GM12878 (cell line): ENCODE measurements at regions not wholly inside any gene's neighbourhood (a gene's known extent, or its start where the extent isn't known, plus 50 kb on each side); places are given as distances from the start of the nearest gene placed in this dataset.
"Not testable (repeated sequence)": the region's sequence is repeated elsewhere in the genome, so short reads cannot be mapped to it uniquely, and the experiment has no call there.

Experiments used
- ATAC-seq: fragments of 200-7000 bp; cut with Tn5 transposase; 3 replicates; pipeline ENCODE4 v1.9.1; 2020; ENCODE audit warnings: mild to moderate bottlenecking, moderate library complexity
- BruUV-seq: library from RNA; stranded (reverse); fragments of 400-500 nt; replicated peaks from 2 replicates; lab custom pipeline; 2021; lab: Mats Ljungman, UMichigan
- CTCF ChIA-PET: fragments of 300-600 bp; sonication (Branson Sonifier 250); formaldehyde crosslinking; extraction: SDS; loops from one replicate; lab custom pipeline; 2021; ENCODE audit warnings: inconsistent platforms; lab: Yijun Ruan, JAX
- POLR2A ChIA-PET: fragments of 350-600 bp; formaldehyde crosslinking; extraction: SDS; loops from one replicate; lab custom pipeline; 2021; ENCODE audit warnings: inconsistent platforms; lab: Charles Lee
- RAD21 ChIA-PET: fragments of 300-600 bp; sonication (Branson Sonifier 250); formaldehyde crosslinking; loops from one replicate; lab custom pipeline; 2023; ENCODE audit warnings: antibody characterized with exemption; ENCODE audit not compliant: unreplicated experiment; lab: Charles Lee
- SMC1A ChIA-PET: fragments of 300-600 bp; sonication (Branson Sonifier 250); formaldehyde crosslinking; loops from one replicate; lab custom pipeline; 2023; ENCODE audit not compliant: unreplicated experiment, uncharacterized antibody; lab: Charles Lee
- DNase-seq: peaks from one replicate; pipeline ENCODE4 v3.0.0-alpha.2; 2011; ENCODE audit warnings: low read depth, low spot score
- FAIRE-seq: peaks from 3 replicates; lab custom pipeline; 2011; peaks lifted over from hg19 to GRCh38; lab: Jason Lieb, UNC
- H2AFZ ChIP-seq: 2 replicates; pipeline ENCODE4 v1.6.0; 2011; ENCODE audit warnings: low read depth, low read length, control low read depth; ENCODE audit not compliant: control insufficient read depth
- H3K27ac ChIP-seq: 2 replicates; pipeline ENCODE4 v1.5.1; 2011; ENCODE audit warnings: control low read depth; ENCODE audit not compliant: control insufficient read depth, insufficient read depth
- H3K27me3 ChIP-seq, 2 experiments: replicated peaks in 1 of 2; 2 replicates each; pipeline versions ENCODE4 v1.6.0 to v1.6.1; 2011; ENCODE audit warnings: low read length in 1 of 2; ENCODE audit not compliant: control insufficient read depth in 2 of 2, insufficient read depth in 2 of 2
- H3K36me3 ChIP-seq, 2 experiments: 2 replicates each; pipeline ENCODE4 v1.5.1; 2011; ENCODE audit warnings: low read length in 1 of 2; ENCODE audit not compliant: control insufficient read depth in 2 of 2, insufficient read depth in 2 of 2
- H3K4me1 ChIP-seq: 2 replicates; pipeline ENCODE4 v1.6.1; 2011; ENCODE audit warnings: mild to moderate bottlenecking, low read length, moderate library complexity, mixed read lengths; ENCODE audit not compliant: control insufficient read depth, insufficient read depth
- H3K4me2 ChIP-seq: 2 replicates; pipeline ENCODE4 v1.6.0; 2011; ENCODE audit warnings: control low read depth; ENCODE audit not compliant: control insufficient read depth, insufficient read depth
- H3K4me3 ChIP-seq: fragments of 200-600 bp; sonication (generic); 2 replicates; pipeline ENCODE4 v1.5.1; 2016
- H3K79me2 ChIP-seq: 2 replicates; pipeline ENCODE4 v1.6.0; 2011; ENCODE audit warnings: low read length; ENCODE audit not compliant: control insufficient read depth, insufficient read depth
- H3K9ac ChIP-seq: 2 replicates; pipeline ENCODE4 v1.8.0; 2011; ENCODE audit warnings: low read length, control low read depth, mixed read lengths; ENCODE audit not compliant: control insufficient read depth, insufficient read depth
- H3K9me3 ChIP-seq: replicated peaks from 3 replicates; pipeline ENCODE4 v1.5.1; 2011; ENCODE audit warnings: mild to moderate bottlenecking, low read length; ENCODE audit not compliant: control insufficient read depth, insufficient read depth
- H4K20me1 ChIP-seq: 2 replicates; pipeline ENCODE4 v1.6.0; 2011; ENCODE audit not compliant: control insufficient read depth, insufficient read depth
- ATF7 ChIP-seq: fragments of 450-650 bp; IDR thresholded peaks from 2 replicates; pipeline ENCODE4 v1.6.1; 2016; ENCODE audit warnings: low read depth, mild to moderate bottlenecking
- BHLHE40 ChIP-seq, 2 experiments: fragments of 450-650 bp in 1 of 2; IDR thresholded peaks; 2 replicates each; pipeline ENCODE4 v1.6.1; 2011 to 2017; ENCODE audit warnings: low read depth in 2 of 2, borderline replicate concordance in 1 of 2, improper control_type of control experiment in 1 of 2, low read length in 1 of 2, mild to moderate bottlenecking in 1 of 2
- DPF2 ChIP-seq: fragments of 450-650 bp; IDR thresholded peaks from 2 replicates; pipeline ENCODE4 v1.6.1; 2017; ENCODE audit warnings: mild to moderate bottlenecking
- HDAC6 ChIP-seq: fragments of 200-600 bp; sonication (generic); IDR thresholded peaks from one replicate; pipeline ENCODE4 v1.8.0; 2017; ENCODE audit warnings: antibody characterized with exemption; ENCODE audit not compliant: unreplicated experiment
- JUNB ChIP-seq: IDR thresholded peaks from 2 replicates; pipeline ENCODE4 v1.6.1; 2016; ENCODE audit warnings: antibody characterized with exemption, mild to moderate bottlenecking
- KLF5 ChIP-seq: fragments of 450-650 bp; IDR thresholded peaks from 2 replicates; pipeline ENCODE4 v1.6.1; 2014; ENCODE audit warnings: mild to moderate bottlenecking; ENCODE audit not compliant: partially characterized antibody
- MYB ChIP-seq: fragments of 150-350 bp; IDR thresholded peaks from 2 replicates; pipeline ENCODE4 v1.6.1; 2014; ENCODE audit warnings: mild to moderate bottlenecking, low read depth, low read length, borderline replicate concordance
- PML ChIP-seq: IDR thresholded peaks from 2 replicates; pipeline ENCODE4 v1.6.1; 2012; ENCODE audit warnings: low read length, inconsistent platforms
- POLR2A ChIP-seq: IDR thresholded peaks from 2 replicates; pipeline ENCODE4 v1.6.1; 2011; ENCODE audit warnings: low read depth, mild to moderate bottlenecking, low read length
- RAD51 ChIP-seq: fragments of 450-650 bp; IDR thresholded peaks from 2 replicates; pipeline ENCODE4 v1.6.1; 2016; ENCODE audit warnings: moderate library complexity, mild to moderate bottlenecking, inconsistent platforms
- RB1 ChIP-seq: fragments of 450-650 bp; formaldehyde crosslinking; IDR thresholded peaks from 2 replicates; pipeline ENCODE4 v1.6.1; 2017; ENCODE audit warnings: mild to moderate bottlenecking, borderline replicate concordance
- TARDBP ChIP-seq: IDR thresholded peaks from 2 replicates; pipeline ENCODE4 v1.6.1; 2016; ENCODE audit warnings: borderline replicate concordance
- YY1 ChIP-seq: IDR thresholded peaks from 2 replicates; pipeline ENCODE4 v1.6.1; 2011; ENCODE audit warnings: low read depth, mild to moderate bottlenecking, low read length
- ZNF24 ChIP-seq: fragments of 450-650 bp; IDR thresholded peaks from 2 replicates; pipeline ENCODE4 v1.6.1; 2017; ENCODE audit warnings: antibody characterized with exemption, mild to moderate bottlenecking
- WGBS: methylation state at CpG from one replicate; pipeline ENCODE4 v1.1.6; 2016; ENCODE audit warnings: low lambda C conversion rate; ENCODE audit not compliant: insufficient replicate concordance, insufficient coverage; ENCODE audit errors: missing lambda C conversion rate; 5-methylcytosine and 5-hydroxymethylcytosine counted together
- in situ Hi-C: fragments of 300-500 bp; cut with MboI; formaldehyde crosslinking; loops from 9 replicates; pipeline ENCODE4 v1.14.3; 2018; ENCODE audit warnings: mixed read lengths
- intact Hi-C: fragments of 100-400 bp; cut with micrococcal nuclease; formaldehyde crosslinking; loops from one replicate; pipeline ENCODE4 v1.14.2; 2022; ENCODE audit not compliant: unreplicated experiment
- TF ChIP-seq, protein P1 (sequence below): IDR thresholded peaks from 2 replicates; pipeline ENCODE4 v1.6.1; 2011; ENCODE audit warnings: borderline replicate concordance, low read depth, mild to moderate bottlenecking, moderate library complexity, mixed read lengths, low read length; ENCODE audit not compliant: insufficient read depth; ENCODE audit errors: extremely low read length
- TF ChIP-seq, protein P2 (sequence below): IDR thresholded peaks from 2 replicates; pipeline ENCODE4 v1.6.1; 2012; ENCODE audit warnings: low read depth, low read length, improper control_type of control experiment

DNA sequence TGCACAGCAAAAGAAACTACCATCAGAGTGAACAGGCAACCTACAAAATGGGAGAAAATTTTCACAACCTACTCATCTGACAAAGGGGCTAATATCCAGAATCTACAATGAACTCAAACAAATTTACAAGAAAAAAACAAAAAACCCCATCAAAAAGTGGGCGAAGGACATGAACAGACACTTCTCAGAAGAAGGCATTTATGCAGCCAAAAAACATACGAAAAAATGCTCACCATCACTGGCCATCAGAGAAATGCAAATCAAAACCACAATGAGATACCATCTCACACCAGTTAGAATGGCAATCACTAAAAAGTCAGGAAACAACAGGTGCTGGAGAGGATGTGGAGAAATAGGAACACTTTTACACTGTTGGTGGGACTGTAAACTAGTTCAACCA, 83.8 kb upstream of the VPREB1 start:
- H3K79me2 ChIP-seq, H4K20me1 ChIP-seq, FAIRE-seq, intact Hi-C loops, in situ Hi-C loops, POLR2A ChIA-PET, ATAC-seq, CTCF ChIA-PET, DNase-seq, H3K27ac ChIP-seq, H3K27me3 ChIP-seq, H3K4me2 ChIP-seq, H3K4me3 ChIP-seq, H3K9me3 ChIP-seq, RAD21 ChIA-PET, SMC1A ChIA-PET, H3K36me3 ChIP-seq, H2AFZ ChIP-seq, BruUV-seq, H3K9ac ChIP-seq: not testable (repeated sequence)
- 46% methylated on average over 2 of the region's 2 CpGs for WGBS
- peaks cover 20% of the 10 kb centered on the region for H3K4me1 ChIP-seq

DNA sequence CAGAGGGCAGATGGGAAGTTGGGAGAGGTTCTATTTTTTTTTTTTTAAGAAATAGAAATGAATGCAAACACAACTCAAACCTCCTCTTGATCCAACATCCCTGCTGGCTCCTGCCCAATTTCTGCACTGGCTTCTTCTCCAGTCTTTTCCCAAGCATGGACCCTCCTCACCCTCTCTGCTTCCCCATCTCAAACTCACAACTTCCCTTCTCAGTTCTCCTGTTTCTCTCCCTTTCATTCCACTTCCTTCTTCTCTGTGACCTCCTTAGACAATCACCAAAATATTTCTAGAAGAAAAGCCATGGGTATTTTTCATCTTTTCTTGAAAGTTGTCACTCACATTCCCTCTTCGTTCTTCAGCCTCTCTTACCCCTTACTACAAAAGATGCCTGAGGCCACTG, 85.2 kb upstream of the VPREB1 start:
- Histone ChIP-seq H3K27me3 (no peaks in the 10 kb centered on the region), H2AFZ (no peak overlapping the region), H3K36me3 (no peaks in the 10 kb centered on the region), H3K4me2 (no peak overlapping the region), H4K20me1 (no peaks in the 10 kb centered on the region), H3K9ac (no peak overlapping the region), H3K4me3 (no peak overlapping the region), H3K27ac (no peak overlapping the region), H3K9me3 (no peaks in the 10 kb centered on the region), H3K79me2 (no peaks in the 10 kb centered on the region), H3K4me1 (peaks cover 20% of the 10 kb centered on the region)
- BruUV-seq: no TSS peak
- ChIA-PET POLR2A (interaction anchor here (0.7 kb wide), 1 partner anchor 20 kb away, joined by 3 read pairs; no protein-coding TSS in a partner anchor), RAD21 (interaction anchor here (0.7 to 3.7 kb wide), 6 partner anchors 8 to 795 kb away, joined by 3 to 34 read pairs (median 18); no protein-coding TSS in a partner anchor), SMC1A (interaction anchor here (0.6 to 3.9 kb wide), 11 partner anchors 9 to 974 kb away, joined by 3 to 47 read pairs (median 6); no protein-coding TSS in a partner anchor), CTCF (interaction anchor here (1.0 to 3.9 kb wide), 7 partner anchors 9 to 798 kb away, joined by 3 to 75 read pairs (median 31); no protein-coding TSS in a partner anchor)
- DNase-seq (no peak), ATAC-seq (no peak), FAIRE-seq (no peak)
- intact Hi-C loops: loop anchor here (5.0 kb wide), 1 partner anchor 97 kb away; no protein-coding TSS in a partner anchor
- WGBS: 70% methylated on average over 1 of the region's 1 CpG
- in situ Hi-C loops: loop anchor here (5.0 to 10.0 kb wide), 3 partner anchors 38 to 795 kb away; no protein-coding TSS in a partner anchor
- TF ChIP-seq ATF7 (no peak), YY1 (no peak), RAD51 (no peak), DPF2 (no peak), BHLHE40 (IDR thresholded peaks at IDR 0.05; ENCODE audit: borderline replicate concordance in 1 of 2, low read depth in 2 of 2, low read length in 1 of 2) (no peak), TARDBP (no peak), RB1 (no peak), HDAC6 (no peak), ZNF24 (no peak), MYB (no peak), KLF5 (no peak), POLR2A (no peak), JUNB (no peak), PML (no peak)
- TF ChIP-seq, protein P1, sequence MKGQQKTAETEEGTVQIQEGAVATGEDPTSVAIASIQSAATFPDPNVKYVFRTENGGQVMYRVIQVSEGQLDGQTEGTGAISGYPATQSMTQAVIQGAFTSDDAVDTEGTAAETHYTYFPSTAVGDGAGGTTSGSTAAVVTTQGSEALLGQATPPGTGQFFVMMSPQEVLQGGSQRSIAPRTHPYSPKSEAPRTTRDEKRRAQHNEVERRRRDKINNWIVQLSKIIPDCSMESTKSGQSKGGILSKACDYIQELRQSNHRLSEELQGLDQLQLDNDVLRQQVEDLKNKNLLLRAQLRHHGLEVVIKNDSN: no peak
- TF ChIP-seq, protein P2, sequence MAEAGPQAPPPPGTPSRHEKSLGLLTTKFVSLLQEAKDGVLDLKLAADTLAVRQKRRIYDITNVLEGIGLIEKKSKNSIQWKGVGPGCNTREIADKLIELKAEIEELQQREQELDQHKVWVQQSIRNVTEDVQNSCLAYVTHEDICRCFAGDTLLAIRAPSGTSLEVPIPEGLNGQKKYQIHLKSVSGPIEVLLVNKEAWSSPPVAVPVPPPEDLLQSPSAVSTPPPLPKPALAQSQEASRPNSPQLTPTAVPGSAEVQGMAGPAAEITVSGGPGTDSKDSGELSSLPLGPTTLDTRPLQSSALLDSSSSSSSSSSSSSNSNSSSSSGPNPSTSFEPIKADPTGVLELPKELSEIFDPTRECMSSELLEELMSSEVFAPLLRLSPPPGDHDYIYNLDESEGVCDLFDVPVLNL: no peak
